ENCODE measurements at regions not wholly inside any gene's neighbourhood (a gene's known extent, or its start where the extent isn't known, plus 50 kb on each side); places are given as distances from the start of the nearest gene placed in this dataset.
"Not testable (repeated sequence)": the region's sequence is repeated elsewhere in the genome, so short reads cannot be mapped to it uniquely, and the experiment has no call there.

GRCh38 chr10:38718972-38719371 lies 624.8 kb downstream of the ZNF37A start:
- ATAC-seq; intact Hi-C loops (cut with micrococcal nuclease; ENCODE audit: unreplicated experiment); H3K27ac ChIP-seq (ENCODE audit: extremely low read length, insufficient read depth, low read length); POLR2A ChIA-PET; CTCF ChIA-PET (ENCODE audit: low intra/inter-chr PET ratio, low total read pairs); FAIRE-seq; H3K4me1 ChIP-seq (ENCODE audit: insufficient read depth, low read length); H3K4me2 ChIP-seq (ENCODE audit: low read depth, low read length); H2AFZ ChIP-seq (ENCODE audit: low read length); H3K9ac ChIP-seq (ENCODE audit: insufficient read depth, low read depth, low read length); H3K79me2 ChIP-seq (ENCODE audit: insufficient read depth, low read length); H3K36me3 ChIP-seq (replicated peaks in 1 of 2; ENCODE audit: control insufficient read depth in 1 of 2, insufficient read depth in 2 of 2, low read length in 2 of 2); H3K4me3 ChIP-seq (replicated peaks in 1 of 3; ENCODE audit: insufficient read depth in 1 of 3, low read depth in 2 of 3, low read length in 3 of 3); H4K20me1 ChIP-seq (ENCODE audit: insufficient read depth, low read length); BruUV-seq (replicated peaks); in situ Hi-C loops (cut with HindIII; ENCODE audit: extremely low pct_ligation_motif_present, low pct_unique_long_range_greater_than_20kb); H3K27me3 ChIP-seq (ENCODE audit: control insufficient read depth in 1 of 2, insufficient read depth in 2 of 2, low read length in 2 of 2); DNase-seq (ENCODE audit: low spot score): not testable (repeated sequence)
- peaks cover 14% of the 10 kb centered on the region for H3K9me3 ChIP-seq (ENCODE audit: low read length)
- WGBS (ENCODE audit: low lambda C conversion rate), result 7% methylated on average over 7 of the region's 7 CpGs

- CTCF ChIA-PET (ENCODE audit: low intra/inter-chr PET ratio, low total read pairs), result no interaction called here
- WGBS (ENCODE audit: low lambda C conversion rate), result 81% methylated on average over 47 of the region's 48 CpGs
- H3K4me1 ChIP-seq (ENCODE audit: insufficient read depth, low read length), result no peaks in the 10 kb centered on the region
- no peaks in the 10 kb centered on the region for H3K36me3 ChIP-seq (replicated peaks in 1 of 2; ENCODE audit: control insufficient read depth in 1 of 2, insufficient read depth in 2 of 2, low read length in 2 of 2)
- in situ Hi-C loops (cut with HindIII; ENCODE audit: extremely low pct_ligation_motif_present, low pct_unique_long_range_greater_than_20kb), result no loop called here
- H2AFZ ChIP-seq (ENCODE audit: low read length), result no peak overlapping the region
- no peak overlapping the region for H3K4me2 ChIP-seq (ENCODE audit: low read depth, low read length)
- DNase-seq (ENCODE audit: low spot score) (no peak), FAIRE-seq (no peak), ATAC-seq (no peak)
- no peak overlapping the region for H3K9ac ChIP-seq (ENCODE audit: insufficient read depth, low read depth, low read length)
- peaks cover 9% of the 10 kb centered on the region; the same call in 1 of the 2 replicates for H3K9me3 ChIP-seq (ENCODE audit: low read length)
- H3K4me3 ChIP-seq (replicated peaks in 1 of 3; ENCODE audit: insufficient read depth in 1 of 3, low read depth in 2 of 3, low read length in 3 of 3), result no peak overlapping the region
- no TSS peak for BruUV-seq (replicated peaks)
- H4K20me1 ChIP-seq (ENCODE audit: insufficient read depth, low read length), result no peaks in the 10 kb centered on the region
- POLR2A ChIA-PET, result no interaction called here
- no peaks in the 10 kb centered on the region for H3K79me2 ChIP-seq (ENCODE audit: insufficient read depth, low read length)
- no peaks in the 10 kb centered on the region for H3K27me3 ChIP-seq (ENCODE audit: control insufficient read depth in 1 of 2, insufficient read depth in 2 of 2, low read length in 2 of 2)
- intact Hi-C loops (cut with micrococcal nuclease; ENCODE audit: unreplicated experiment), result no loop called here
- no peak overlapping the region for H3K27ac ChIP-seq (ENCODE audit: extremely low read length, insufficient read depth, low read length)
- TF ChIP-seq ELF4 (CRISPR knock-in tag; IDR thresholded peaks at IDR 0.05; ENCODE audit: borderline replicate concordance) (no peak), ZSCAN22 (CRISPR knock-in tag; IDR thresholded peaks at IDR 0.05) (no peak), AHDC1 (CRISPR knock-in tag; IDR thresholded peaks at IDR 0.05; ENCODE audit: borderline replicate concordance) (no peak), ZNF430 (CRISPR knock-in tag; IDR thresholded peaks at IDR 0.05) (no peak)
- TF ChIP-seq, protein P1, sequence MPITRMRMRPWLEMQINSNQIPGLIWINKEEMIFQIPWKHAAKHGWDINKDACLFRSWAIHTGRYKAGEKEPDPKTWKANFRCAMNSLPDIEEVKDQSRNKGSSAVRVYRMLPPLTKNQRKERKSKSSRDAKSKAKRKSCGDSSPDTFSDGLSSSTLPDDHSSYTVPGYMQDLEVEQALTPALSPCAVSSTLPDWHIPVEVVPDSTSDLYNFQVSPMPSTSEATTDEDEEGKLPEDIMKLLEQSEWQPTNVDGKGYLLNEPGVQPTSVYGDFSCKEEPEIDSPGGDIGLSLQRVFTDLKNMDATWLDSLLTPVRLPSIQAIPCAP (CRISPR knock-in tag; IDR thresholded peaks at IDR 0.05; ENCODE audit: low read depth), result no peak
- TF ChIP-seq, protein P2, sequence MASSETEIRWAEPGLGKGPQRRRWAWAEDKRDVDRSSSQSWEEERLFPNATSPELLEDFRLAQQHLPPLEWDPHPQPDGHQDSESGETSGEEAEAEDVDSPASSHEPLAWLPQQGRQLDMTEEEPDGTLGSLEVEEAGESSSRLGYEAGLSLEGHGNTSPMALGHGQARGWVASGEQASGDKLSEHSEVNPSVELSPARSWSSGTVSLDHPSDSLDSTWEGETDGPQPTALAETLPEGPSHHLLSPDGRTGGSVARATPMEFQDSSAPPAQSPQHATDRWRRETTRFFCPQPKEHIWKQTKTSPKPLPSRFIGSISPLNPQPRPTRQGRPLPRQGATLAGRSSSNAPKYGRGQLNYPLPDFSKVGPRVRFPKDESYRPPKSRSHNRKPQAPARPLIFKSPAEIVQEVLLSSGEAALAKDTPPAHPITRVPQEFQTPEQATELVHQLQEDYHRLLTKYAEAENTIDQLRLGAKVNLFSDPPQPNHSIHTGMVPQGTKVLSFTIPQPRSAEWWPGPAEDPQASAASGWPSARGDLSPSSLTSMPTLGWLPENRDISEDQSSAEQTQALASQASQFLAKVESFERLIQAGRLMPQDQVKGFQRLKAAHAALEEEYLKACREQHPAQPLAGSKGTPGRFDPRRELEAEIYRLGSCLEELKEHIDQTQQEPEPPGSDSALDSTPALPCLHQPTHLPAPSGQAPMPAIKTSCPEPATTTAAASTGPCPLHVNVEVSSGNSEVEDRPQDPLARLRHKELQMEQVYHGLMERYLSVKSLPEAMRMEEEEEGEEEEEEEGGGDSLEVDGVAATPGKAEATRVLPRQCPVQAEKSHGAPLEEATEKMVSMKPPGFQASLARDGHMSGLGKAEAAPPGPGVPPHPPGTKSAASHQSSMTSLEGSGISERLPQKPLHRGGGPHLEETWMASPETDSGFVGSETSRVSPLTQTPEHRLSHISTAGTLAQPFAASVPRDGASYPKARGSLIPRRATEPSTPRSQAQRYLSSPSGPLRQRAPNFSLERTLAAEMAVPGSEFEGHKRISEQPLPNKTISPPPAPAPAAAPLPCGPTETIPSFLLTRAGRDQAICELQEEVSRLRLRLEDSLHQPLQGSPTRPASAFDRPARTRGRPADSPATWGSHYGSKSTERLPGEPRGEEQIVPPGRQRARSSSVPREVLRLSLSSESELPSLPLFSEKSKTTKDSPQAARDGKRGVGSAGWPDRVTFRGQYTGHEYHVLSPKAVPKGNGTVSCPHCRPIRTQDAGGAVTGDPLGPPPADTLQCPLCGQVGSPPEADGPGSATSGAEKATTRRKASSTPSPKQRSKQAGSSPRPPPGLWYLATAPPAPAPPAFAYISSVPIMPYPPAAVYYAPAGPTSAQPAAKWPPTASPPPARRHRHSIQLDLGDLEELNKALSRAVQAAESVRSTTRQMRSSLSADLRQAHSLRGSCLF (CRISPR knock-in tag; IDR thresholded peaks at IDR 0.05; ENCODE audit: borderline replicate concordance), result no peak
Observed at GRCh38 chr10:38730076-38730475, 635.9 kb downstream of the ZNF37A start.
